ENCODE measurements at regions not wholly inside any gene's neighbourhood (a gene's known extent, or its start where the extent isn't known, plus 50 kb on each side); places are given as distances from the start of the nearest gene placed in this dataset.

- H3K27me3 ChIP-seq (ENCODE audit: control insufficient read depth, insufficient read depth, low read length), result no peaks in the 10 kb centered on the region
- no peaks in the 10 kb centered on the region for H3K9me3 ChIP-seq (ENCODE audit: control insufficient read depth, low read depth, low read length)
- WGBS (ENCODE audit: insufficient coverage, low lambda C conversion rate), result no CpG with 5 or more reads among the region's 9 CpGs
- peaks cover 8% of the 10 kb centered on the region for H3K4me1 ChIP-seq (ENCODE audit: control insufficient read depth, insufficient read depth, low read length)
- H3K36me3 ChIP-seq (ENCODE audit: control insufficient read depth, insufficient read depth, low read length), result peaks cover 4% of the 10 kb centered on the region
- no peak for DNase-seq
- no peak overlapping the region for H3K4me3 ChIP-seq (ENCODE audit: low read length)
- H3K27ac ChIP-seq (ENCODE audit: low read length), result no peak overlapping the region
These were observed 147.5 kb upstream of the CIBAR2 start for GRCh38 chr16:85259832-85260167.

GRCh38 chr16:85261204-85261603 lies 148.9 kb upstream of the CIBAR2 start:
- no CpG with 5 or more reads among the region's 10 CpGs for WGBS (ENCODE audit: insufficient coverage, low lambda C conversion rate)
- no peaks in the 10 kb centered on the region for H3K9me3 ChIP-seq (ENCODE audit: control insufficient read depth, low read depth, low read length)

GRCh38 chr16:85261657-85262557 lies 149.6 kb upstream of the CIBAR2 start:
- peaks cover 8% of the 10 kb centered on the region for H3K4me1 ChIP-seq (ENCODE audit: control insufficient read depth, insufficient read depth, low read length)

More at GRCh38 chr16:85261204-85261603, 148.9 kb upstream of the CIBAR2 start:
- Histone ChIP-seq H3K27me3 (ENCODE audit: control insufficient read depth, insufficient read depth, low read length) (no peaks in the 10 kb centered on the region), H3K36me3 (ENCODE audit: control insufficient read depth, insufficient read depth, low read length) (peaks cover 8% of the 10 kb centered on the region), H3K4me1 (ENCODE audit: control insufficient read depth, insufficient read depth, low read length) (peaks cover 8% of the 10 kb centered on the region), H3K27ac (ENCODE audit: low read length) (no peak overlapping the region), H3K4me3 (ENCODE audit: low read length) (no peak overlapping the region)
- no peak for DNase-seq

GRCh38 chr16:85262558-85263238 lies 150.4 kb upstream of the CIBAR2 start:
- no peak overlapping the region for H3K27ac ChIP-seq (ENCODE audit: low read length)
- WGBS (ENCODE audit: insufficient coverage, low lambda C conversion rate), result 93% methylated on average over 3 of the region's 22 CpGs
- H3K27me3 ChIP-seq (ENCODE audit: control insufficient read depth, insufficient read depth, low read length), result no peaks in the 10 kb centered on the region
- DNase-seq, result no peak
- no peaks in the 10 kb centered on the region for H3K9me3 ChIP-seq (ENCODE audit: control insufficient read depth, low read depth, low read length)
- peaks cover 8% of the 10 kb centered on the region for H3K4me1 ChIP-seq (ENCODE audit: control insufficient read depth, insufficient read depth, low read length)
- H3K4me3 ChIP-seq (ENCODE audit: low read length), result no peak overlapping the region
- H3K36me3 ChIP-seq (ENCODE audit: control insufficient read depth, insufficient read depth, low read length), result peaks cover 8% of the 10 kb centered on the region

More at GRCh38 chr16:85261657-85262557, 149.6 kb upstream of the CIBAR2 start:
- Histone ChIP-seq H3K4me3 (ENCODE audit: low read length) (no peak overlapping the region), H3K27me3 (ENCODE audit: control insufficient read depth, insufficient read depth, low read length) (no peaks in the 10 kb centered on the region), H3K27ac (ENCODE audit: low read length) (no peak overlapping the region), H3K9me3 (ENCODE audit: control insufficient read depth, low read depth, low read length) (no peaks in the 10 kb centered on the region), H3K36me3 (ENCODE audit: control insufficient read depth, insufficient read depth, low read length) (peaks cover 8% of the 10 kb centered on the region)
- WGBS (ENCODE audit: insufficient coverage, low lambda C conversion rate), result no CpG with 5 or more reads among the region's 27 CpGs
- DNase-seq, result no peak

GRCh38 chr16:85263239-85263585 lies 150.9 kb upstream of the CIBAR2 start:
- Histone ChIP-seq H3K4me3 (ENCODE audit: low read length) (no peak overlapping the region), H3K9me3 (ENCODE audit: control insufficient read depth, low read depth, low read length) (no peaks in the 10 kb centered on the region), H3K27me3 (ENCODE audit: control insufficient read depth, insufficient read depth, low read length) (no peaks in the 10 kb centered on the region), H3K27ac (ENCODE audit: low read length) (no peak overlapping the region), H3K4me1 (ENCODE audit: control insufficient read depth, insufficient read depth, low read length) (peaks cover 7% of the 10 kb centered on the region), H3K36me3 (ENCODE audit: control insufficient read depth, insufficient read depth, low read length) (peaks cover 8% of the 10 kb centered on the region)
- no peak for DNase-seq
- no CpG with 5 or more reads among the region's 6 CpGs for WGBS (ENCODE audit: insufficient coverage, low lambda C conversion rate)

GRCh38 chr16:85264752-85265151 lies 152.5 kb upstream of the CIBAR2 start:
- Histone ChIP-seq H3K4me1 (ENCODE audit: control insufficient read depth, insufficient read depth, low read length) (no peaks in the 10 kb centered on the region), H3K9me3 (ENCODE audit: control insufficient read depth, low read depth, low read length) (no peaks in the 10 kb centered on the region), H3K27me3 (ENCODE audit: control insufficient read depth, insufficient read depth, low read length) (no peaks in the 10 kb centered on the region), H3K4me3 (ENCODE audit: low read length) (no peak overlapping the region), H3K27ac (ENCODE audit: low read length) (no peak overlapping the region), H3K36me3 (ENCODE audit: control insufficient read depth, insufficient read depth, low read length) (peaks cover 10% of the 10 kb centered on the region)
- no peak for DNase-seq
- 100% methylated on average over 1 of the region's 15 CpGs for WGBS (ENCODE audit: insufficient coverage, low lambda C conversion rate)

GRCh38 chr16:85265161-85265784 lies 153.0 kb upstream of the CIBAR2 start:
- whole genome bisulfite sequencing (ENCODE audit: insufficient coverage, low lambda C conversion rate), result 60% methylated on average over 1 of the region's 13 CpGs
- Histone ChIP-seq H3K9me3 (ENCODE audit: control insufficient read depth, low read depth, low read length) (no peaks in the 10 kb centered on the region), H3K4me3 (ENCODE audit: low read length) (no peak overlapping the region), H3K4me1 (ENCODE audit: control insufficient read depth, insufficient read depth, low read length) (no peaks in the 10 kb centered on the region), H3K27me3 (ENCODE audit: control insufficient read depth, insufficient read depth, low read length) (no peaks in the 10 kb centered on the region), H3K27ac (ENCODE audit: low read length) (no peak overlapping the region), H3K36me3 (ENCODE audit: control insufficient read depth, insufficient read depth, low read length) (peaks cover 14% of the 10 kb centered on the region)
- DNase-seq, result no peak

GRCh38 chr16:85265810-85266209 lies 153.5 kb upstream of the CIBAR2 start:
- no peaks in the 10 kb centered on the region for H3K4me1 ChIP-seq (ENCODE audit: control insufficient read depth, insufficient read depth, low read length)
- no peak for DNase-seq
- H3K27ac ChIP-seq (ENCODE audit: low read length), result no peak overlapping the region
- peaks cover 16% of the 10 kb centered on the region for H3K36me3 ChIP-seq (ENCODE audit: control insufficient read depth, insufficient read depth, low read length)
- no peaks in the 10 kb centered on the region for H3K27me3 ChIP-seq (ENCODE audit: control insufficient read depth, insufficient read depth, low read length)
- no peak overlapping the region for H3K4me3 ChIP-seq (ENCODE audit: low read length)
- no CpG with 5 or more reads among the region's 11 CpGs for WGBS (ENCODE audit: insufficient coverage, low lambda C conversion rate)
- no peaks in the 10 kb centered on the region for H3K9me3 ChIP-seq (ENCODE audit: control insufficient read depth, low read depth, low read length)

- Histone ChIP-seq H3K36me3 (ENCODE audit: control insufficient read depth, insufficient read depth, low read length) (peaks cover 16% of the 10 kb centered on the region), H3K9me3 (ENCODE audit: control insufficient read depth, low read depth, low read length) (no peaks in the 10 kb centered on the region), H3K27me3 (ENCODE audit: control insufficient read depth, insufficient read depth, low read length) (no peaks in the 10 kb centered on the region), H3K4me3 (ENCODE audit: low read length) (no peak overlapping the region), H3K27ac (ENCODE audit: low read length) (no peak overlapping the region), H3K4me1 (ENCODE audit: control insufficient read depth, insufficient read depth, low read length) (no peaks in the 10 kb centered on the region)
- no peak for DNase-seq
- no CpG with 5 or more reads among the region's 18 CpGs for WGBS (ENCODE audit: insufficient coverage, low lambda C conversion rate)
These were observed 154.6 kb upstream of the CIBAR2 start for GRCh38 chr16:85266857-85267256.

GRCh38 chr16:85267414-85267945 lies 155.2 kb upstream of the CIBAR2 start:
- Histone ChIP-seq H3K27me3 (ENCODE audit: control insufficient read depth, insufficient read depth, low read length) (no peaks in the 10 kb centered on the region), H3K27ac (ENCODE audit: low read length) (no peak overlapping the region), H3K9me3 (ENCODE audit: control insufficient read depth, low read depth, low read length) (no peaks in the 10 kb centered on the region), H3K36me3 (ENCODE audit: control insufficient read depth, insufficient read depth, low read length) (peaks cover 16% of the 10 kb centered on the region), H3K4me3 (ENCODE audit: low read length) (no peak overlapping the region), H3K4me1 (ENCODE audit: control insufficient read depth, insufficient read depth, low read length) (no peaks in the 10 kb centered on the region)
- no peak for DNase-seq
- no CpG with 5 or more reads among the region's 10 CpGs for WGBS (ENCODE audit: insufficient coverage, low lambda C conversion rate)
